ENCODE measurements at regions not wholly inside any gene's neighbourhood (a gene's known extent, or its start where the extent isn't known, plus 50 kb on each side); places are given as distances from the start of the nearest gene placed in this dataset.
"Not testable (repeated sequence)": the region's sequence is repeated elsewhere in the genome, so short reads cannot be mapped to it uniquely, and the experiment has no call there.

- intact Hi-C loops (cut with micrococcal nuclease): no loop called here
- Mint-ChIP-seq H3K9me3 (peaks cover 33% of the 10 kb centered on the region), H3K4me3 (no peak overlapping the region), H3K36me3 (ENCODE audit: low read depth) (no peaks in the 10 kb centered on the region), H3K4me1 (ENCODE audit: low read depth) (no peaks in the 10 kb centered on the region), H3K27me3 (no peaks in the 10 kb centered on the region), H3K27ac (no peak overlapping the region)
Measured at GRCh38 chr4:125539691-125540090, 224.9 kb downstream of the FAT4 start.

- no peaks in the 10 kb centered on the region for H3K4me1 Mint-ChIP-seq (ENCODE audit: low read depth)
- H3K4me3 Mint-ChIP-seq: no peak overlapping the region
- H3K9me3 Mint-ChIP-seq: peaks cover 29% of the 10 kb centered on the region
- no peak overlapping the region for H3K27ac Mint-ChIP-seq
- intact Hi-C loops (cut with micrococcal nuclease): no loop called here
- H3K27me3 Mint-ChIP-seq: no peaks in the 10 kb centered on the region
- H3K36me3 Mint-ChIP-seq (ENCODE audit: low read depth): no peaks in the 10 kb centered on the region
Measured at GRCh38 chr4:125541836-125542385, 227.2 kb downstream of the FAT4 start.

GRCh38 chr4:125546272-125546671 is 231.5 kb downstream of the FAT4 start:
- intact Hi-C loops (cut with micrococcal nuclease): no loop called here
- H3K27ac Mint-ChIP-seq: no peak overlapping the region
- H3K9me3 Mint-ChIP-seq: peaks cover 8% of the 10 kb centered on the region
- no peaks in the 10 kb centered on the region for H3K36me3 Mint-ChIP-seq (ENCODE audit: low read depth)
- H3K27me3 Mint-ChIP-seq: no peaks in the 10 kb centered on the region
- H3K4me3 Mint-ChIP-seq: no peak overlapping the region
- H3K4me1 Mint-ChIP-seq (ENCODE audit: low read depth): no peaks in the 10 kb centered on the region

- Mint-ChIP-seq H3K4me1 (ENCODE audit: low read depth) (no peaks in the 10 kb centered on the region), H3K9me3 (peaks cover 8% of the 10 kb centered on the region), H3K36me3 (ENCODE audit: low read depth) (no peaks in the 10 kb centered on the region), H3K27ac (no peak overlapping the region), H3K4me3 (no peak overlapping the region), H3K27me3 (no peaks in the 10 kb centered on the region)
- intact Hi-C loops (cut with micrococcal nuclease): no loop called here
Measured at GRCh38 chr4:125547836-125548235, 233.1 kb downstream of the FAT4 start.

- intact Hi-C loops (cut with micrococcal nuclease): no loop called here
- Mint-ChIP-seq H3K9me3 (peaks cover 15% of the 10 kb centered on the region), H3K36me3 (ENCODE audit: low read depth) (no peaks in the 10 kb centered on the region), H3K27ac (no peak overlapping the region), H3K27me3 (no peaks in the 10 kb centered on the region), H3K4me1 (ENCODE audit: low read depth) (no peaks in the 10 kb centered on the region), H3K4me3 (no peak overlapping the region)
Measured at GRCh38 chr4:125550769-125551168, 236.0 kb downstream of the FAT4 start.

GRCh38 chr4:125551466-125551865 is 236.7 kb downstream of the FAT4 start:
- Mint-ChIP-seq H3K4me1 (ENCODE audit: low read depth) (no peaks in the 10 kb centered on the region), H3K9me3 (peaks cover 18% of the 10 kb centered on the region), H3K36me3 (ENCODE audit: low read depth) (no peaks in the 10 kb centered on the region), H3K27ac (no peak overlapping the region), H3K27me3 (no peaks in the 10 kb centered on the region), H3K4me3 (no peak overlapping the region)
- intact Hi-C loops (cut with micrococcal nuclease): no loop called here

GRCh38 chr4:125551967-125552366 is 237.2 kb downstream of the FAT4 start:
- Mint-ChIP-seq H3K27me3 (no peaks in the 10 kb centered on the region), H3K4me1 (ENCODE audit: low read depth) (no peaks in the 10 kb centered on the region), H3K9me3 (peaks cover 19% of the 10 kb centered on the region), H3K4me3 (no peak overlapping the region), H3K36me3 (ENCODE audit: low read depth) (no peaks in the 10 kb centered on the region), H3K27ac (no peak overlapping the region)
- intact Hi-C loops (cut with micrococcal nuclease): no loop called here

- Mint-ChIP-seq H3K9me3 (peaks cover 26% of the 10 kb centered on the region), H3K27me3 (no peaks in the 10 kb centered on the region), H3K4me3 (no peak overlapping the region), H3K27ac (no peak overlapping the region), H3K36me3 (ENCODE audit: low read depth) (no peaks in the 10 kb centered on the region), H3K4me1 (ENCODE audit: low read depth) (no peaks in the 10 kb centered on the region)
- intact Hi-C loops (cut with micrococcal nuclease): no loop called here
Measured at GRCh38 chr4:125572601-125573000, 257.8 kb downstream of the FAT4 start.

- H3K27me3 Mint-ChIP-seq: no peaks in the 10 kb centered on the region
- H3K9me3 Mint-ChIP-seq: peaks cover 26% of the 10 kb centered on the region
- no peaks in the 10 kb centered on the region for H3K4me1 Mint-ChIP-seq (ENCODE audit: low read depth)
- H3K27ac Mint-ChIP-seq: no peak overlapping the region
- intact Hi-C loops (cut with micrococcal nuclease): no loop called here
- H3K36me3 Mint-ChIP-seq (ENCODE audit: low read depth): no peaks in the 10 kb centered on the region
- H3K4me3 Mint-ChIP-seq: no peak overlapping the region
Measured at GRCh38 chr4:125573368-125573767, 258.6 kb downstream of the FAT4 start.

GRCh38 chr4:125573786-125574185 is 259.0 kb downstream of the FAT4 start:
- H3K9me3 Mint-ChIP-seq: peaks cover 26% of the 10 kb centered on the region
- no peaks in the 10 kb centered on the region for H3K4me1 Mint-ChIP-seq (ENCODE audit: low read depth)
- intact Hi-C loops (cut with micrococcal nuclease): no loop called here
- no peak overlapping the region for H3K4me3 Mint-ChIP-seq
- no peaks in the 10 kb centered on the region for H3K36me3 Mint-ChIP-seq (ENCODE audit: low read depth)
- no peaks in the 10 kb centered on the region for H3K27me3 Mint-ChIP-seq
- no peak overlapping the region for H3K27ac Mint-ChIP-seq

GRCh38 chr4:125582302-125582701 is 267.5 kb downstream of the FAT4 start:
- Mint-ChIP-seq H3K9me3 (no peaks in the 10 kb centered on the region), H3K4me1 (ENCODE audit: low read depth) (no peaks in the 10 kb centered on the region), H3K36me3 (ENCODE audit: low read depth) (no peaks in the 10 kb centered on the region), H3K27ac (no peak overlapping the region), H3K27me3 (no peaks in the 10 kb centered on the region), H3K4me3 (no peak overlapping the region)
- intact Hi-C loops (cut with micrococcal nuclease): no loop called here

GRCh38 chr4:125590158-125590557 is 275.4 kb downstream of the FAT4 start:
- H3K27ac Mint-ChIP-seq: no peak overlapping the region
- H3K27me3 Mint-ChIP-seq: no peaks in the 10 kb centered on the region
- H3K4me1 Mint-ChIP-seq (ENCODE audit: low read depth): no peaks in the 10 kb centered on the region
- H3K36me3 Mint-ChIP-seq (ENCODE audit: low read depth): no peaks in the 10 kb centered on the region
- H3K9me3 Mint-ChIP-seq: peaks cover 9% of the 10 kb centered on the region
- H3K4me3 Mint-ChIP-seq: no peak overlapping the region
- intact Hi-C loops (cut with micrococcal nuclease): no loop called here

- intact Hi-C loops (cut with micrococcal nuclease): no loop called here
- Mint-ChIP-seq H3K36me3 (ENCODE audit: low read depth) (no peaks in the 10 kb centered on the region), H3K9me3 (peaks cover 9% of the 10 kb centered on the region), H3K4me1 (ENCODE audit: low read depth) (no peaks in the 10 kb centered on the region), H3K27me3 (no peaks in the 10 kb centered on the region), H3K27ac (no peak overlapping the region), H3K4me3 (no peak overlapping the region)
Measured at GRCh38 chr4:125591290-125591689, 276.5 kb downstream of the FAT4 start.

- H3K9me3 Mint-ChIP-seq: peaks cover 9% of the 10 kb centered on the region
- intact Hi-C loops (cut with micrococcal nuclease): no loop called here
- H3K27ac Mint-ChIP-seq: no peak overlapping the region
- no peak overlapping the region for H3K4me3 Mint-ChIP-seq
- H3K4me1 Mint-ChIP-seq (ENCODE audit: low read depth): no peaks in the 10 kb centered on the region
- no peaks in the 10 kb centered on the region for H3K36me3 Mint-ChIP-seq (ENCODE audit: low read depth)
- H3K27me3 Mint-ChIP-seq: no peaks in the 10 kb centered on the region
Measured at GRCh38 chr4:125594056-125594602, 279.4 kb downstream of the FAT4 start.

GRCh38 chr4:125605926-125606325 is 291.2 kb downstream of the FAT4 start:
- intact Hi-C loops (cut with micrococcal nuclease); H3K27ac Mint-ChIP-seq; H3K4me1 Mint-ChIP-seq (ENCODE audit: low read depth); H3K4me3 Mint-ChIP-seq; H3K36me3 Mint-ChIP-seq (ENCODE audit: low read depth); H3K27me3 Mint-ChIP-seq: not testable (repeated sequence)
- H3K9me3 Mint-ChIP-seq: peaks cover 28% of the 10 kb centered on the region

All from dendritic cell treated with granulocyte-macrophage colony-stimulating factor and Interleukin-4, amounts not matched to agents 40 ng/mL and 50 ng/mL, for 4 days (primary cell).